ENCODE measurements at regions not wholly inside any gene's neighbourhood (a gene's known extent, or its start where the extent isn't known, plus 50 kb on each side); places are given as distances from the start of the nearest gene placed in this dataset.

- TF ChIP-seq POLR2A (IDR thresholded peaks at IDR 0.05) (no peak), EP300 (IDR thresholded peaks at IDR 0.05; ENCODE audit: low read depth) (no peak)
- TF ChIP-seq, protein P1, sequence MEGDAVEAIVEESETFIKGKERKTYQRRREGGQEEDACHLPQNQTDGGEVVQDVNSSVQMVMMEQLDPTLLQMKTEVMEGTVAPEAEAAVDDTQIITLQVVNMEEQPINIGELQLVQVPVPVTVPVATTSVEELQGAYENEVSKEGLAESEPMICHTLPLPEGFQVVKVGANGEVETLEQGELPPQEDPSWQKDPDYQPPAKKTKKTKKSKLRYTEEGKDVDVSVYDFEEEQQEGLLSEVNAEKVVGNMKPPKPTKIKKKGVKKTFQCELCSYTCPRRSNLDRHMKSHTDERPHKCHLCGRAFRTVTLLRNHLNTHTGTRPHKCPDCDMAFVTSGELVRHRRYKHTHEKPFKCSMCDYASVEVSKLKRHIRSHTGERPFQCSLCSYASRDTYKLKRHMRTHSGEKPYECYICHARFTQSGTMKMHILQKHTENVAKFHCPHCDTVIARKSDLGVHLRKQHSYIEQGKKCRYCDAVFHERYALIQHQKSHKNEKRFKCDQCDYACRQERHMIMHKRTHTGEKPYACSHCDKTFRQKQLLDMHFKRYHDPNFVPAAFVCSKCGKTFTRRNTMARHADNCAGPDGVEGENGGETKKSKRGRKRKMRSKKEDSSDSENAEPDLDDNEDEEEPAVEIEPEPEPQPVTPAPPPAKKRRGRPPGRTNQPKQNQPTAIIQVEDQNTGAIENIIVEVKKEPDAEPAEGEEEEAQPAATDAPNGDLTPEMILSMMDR (IDR thresholded peaks at IDR 0.05): no peak
These were observed 121.3 kb upstream of the GULP1 start for GRCh38 chr2:188170356-188170755.
